ENCODE measurements at regions not wholly inside any gene's neighbourhood (a gene's known extent, or its start where the extent isn't known, plus 50 kb on each side); places are given as distances from the start of the nearest gene placed in this dataset.

- no peak for TF ChIP-seq CTCF (conservative IDR thresholded peaks at IDR 0.05 in 1 of 2, IDR thresholded peaks at IDR 0.05 in 1 of 2; ENCODE audit: extremely low read depth in 1 of 2, insufficient read depth in 1 of 2, low read depth in 1 of 2, low read length in 2 of 2)
- TF ChIP-seq EZH2 (IDR thresholded peaks at IDR 0.05; ENCODE audit: borderline replicate concordance, low read length): no peak
Observed at GRCh38 chr9:30676651-30677050, 1707.8 kb upstream of the ACO1 start.

Measured in mammary epithelial cell (primary cell).